ENCODE measurements at regions not wholly inside any gene's neighbourhood (a gene's known extent, or its start where the extent isn't known, plus 50 kb on each side); places are given as distances from the start of the nearest gene placed in this dataset.

DNA sequence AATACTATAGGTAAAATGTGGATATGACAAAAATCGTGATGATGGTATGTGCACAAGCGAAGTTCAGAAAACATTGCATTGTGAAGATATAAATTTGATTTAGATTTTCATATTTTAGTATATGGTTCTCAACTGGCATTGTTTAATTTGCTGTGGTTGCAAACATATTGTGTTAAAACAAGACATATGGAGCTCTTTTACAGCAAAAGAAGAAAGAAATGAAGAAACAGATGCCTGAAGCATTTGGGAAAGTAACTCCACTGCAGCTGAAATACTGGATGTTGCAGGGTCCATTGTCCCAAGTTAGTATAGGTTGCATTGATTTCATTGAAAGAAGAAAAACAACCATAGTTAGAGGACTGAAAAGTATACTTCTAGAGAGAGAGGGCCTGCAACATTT is 185.8 kb upstream of the SSTR1 start:
- TF ChIP-seq CTCF (IDR thresholded peaks at IDR 0.05) (no peak), EZH2 (IDR thresholded peaks at IDR 0.05) (no peak)
